Activated naive CD4-positive, alpha-beta T cell treated with anti-CD3 and anti-CD28 coated beads, Interleukin-2, amount 10 ng/mL, durations not matched to agents 7 days and 5 days (primary cell): ENCODE measurements at regions not wholly inside any gene's neighbourhood (a gene's known extent, or its start where the extent isn't known, plus 50 kb on each side); places are given as distances from the start of the nearest gene placed in this dataset.

Experiments used
- CTCF ChIA-PET: fragments of 350-600 bp; sonication (Branson Sonifier 250); formaldehyde crosslinking; loops from one replicate; lab custom pipeline; 2021; ENCODE audit warnings: antibody characterized with exemption; lab: Charles Lee
- DNase-seq: peaks from one replicate; pipeline ENCODE4 v3.0.0-alpha.2; 2020
- H3K27ac Mint-ChIP-seq: one replicate; pipeline ENCODE4 v1.8.0; 2021; ENCODE audit warnings: mild to moderate bottlenecking, moderate library complexity, mixed read lengths
- H3K27me3 Mint-ChIP-seq: one replicate; pipeline ENCODE4 v1.8.0; 2021; ENCODE audit warnings: mild to moderate bottlenecking, mixed read lengths
- H3K36me3 Mint-ChIP-seq: one replicate; pipeline ENCODE4 v1.8.0; 2021; ENCODE audit warnings: mixed read lengths
- H3K4me1 Mint-ChIP-seq: one replicate; pipeline ENCODE4 v1.8.0; 2021; ENCODE audit warnings: mixed read lengths
- H3K4me3 Mint-ChIP-seq: one replicate; pipeline ENCODE4 v1.8.0; 2021; ENCODE audit warnings: mild to moderate bottlenecking, moderate library complexity, mixed read lengths
- H3K9me3 Mint-ChIP-seq: one replicate; pipeline ENCODE4 v1.8.0; 2021; ENCODE audit warnings: mixed read lengths

DNA sequence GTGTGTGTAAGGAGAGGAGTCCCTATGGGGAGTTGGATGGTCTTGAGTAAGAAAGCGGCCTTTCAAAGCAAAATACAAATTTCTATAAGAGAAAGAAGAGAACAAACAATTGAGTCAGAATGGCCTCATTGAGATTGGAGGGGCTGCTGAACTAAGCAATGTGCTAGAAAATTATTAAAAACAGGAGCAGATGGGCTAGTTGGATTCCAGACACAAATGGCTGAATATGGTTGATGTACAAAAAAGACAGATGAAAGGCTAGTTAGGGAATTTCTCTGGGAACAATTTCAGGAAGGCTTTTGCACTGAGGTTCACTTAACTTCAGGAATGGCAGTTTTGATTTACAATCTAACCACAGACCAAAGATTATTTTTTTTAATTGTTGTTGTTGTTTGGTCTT, 1806.8 kb upstream of the TENM3 start:
- DNase-seq, result no peak
- H3K4me3 Mint-ChIP-seq, result no peak overlapping the region
- peaks cover 6% of the 10 kb centered on the region for H3K9me3 Mint-ChIP-seq
- no peaks in the 10 kb centered on the region for H3K4me1 Mint-ChIP-seq
- no peak overlapping the region for H3K27ac Mint-ChIP-seq
- no peaks in the 10 kb centered on the region for H3K27me3 Mint-ChIP-seq
- H3K36me3 Mint-ChIP-seq, result no peaks in the 10 kb centered on the region
- CTCF ChIA-PET, result no interaction called here

DNA sequence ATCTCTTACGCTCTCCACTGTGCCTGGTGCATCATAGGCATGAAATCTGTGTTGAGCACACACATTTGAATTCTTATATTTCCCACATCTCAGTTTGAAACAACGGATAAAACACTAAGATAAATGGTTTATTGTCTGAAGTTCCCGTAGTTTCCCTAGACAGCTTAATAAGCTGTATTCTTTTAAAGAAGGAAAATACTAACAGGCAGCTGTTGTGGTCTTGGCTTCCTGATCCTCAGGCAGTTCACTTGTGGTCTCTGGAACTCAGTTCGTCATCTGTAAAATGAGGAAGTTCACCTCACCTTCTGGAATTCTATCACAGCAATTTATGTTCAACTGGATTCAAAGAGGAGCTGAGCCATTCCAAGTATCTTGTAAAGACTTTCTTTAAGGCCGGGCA, 1805.6 kb upstream of the TENM3 start:
- DNase-seq, result no peak
- no peak overlapping the region for H3K27ac Mint-ChIP-seq
- H3K27me3 Mint-ChIP-seq, result no peaks in the 10 kb centered on the region
- CTCF ChIA-PET, result no interaction called here
- no peaks in the 10 kb centered on the region for H3K4me1 Mint-ChIP-seq
- no peaks in the 10 kb centered on the region for H3K36me3 Mint-ChIP-seq
- peaks cover 6% of the 10 kb centered on the region for H3K9me3 Mint-ChIP-seq
- H3K4me3 Mint-ChIP-seq, result no peak overlapping the region

DNA sequence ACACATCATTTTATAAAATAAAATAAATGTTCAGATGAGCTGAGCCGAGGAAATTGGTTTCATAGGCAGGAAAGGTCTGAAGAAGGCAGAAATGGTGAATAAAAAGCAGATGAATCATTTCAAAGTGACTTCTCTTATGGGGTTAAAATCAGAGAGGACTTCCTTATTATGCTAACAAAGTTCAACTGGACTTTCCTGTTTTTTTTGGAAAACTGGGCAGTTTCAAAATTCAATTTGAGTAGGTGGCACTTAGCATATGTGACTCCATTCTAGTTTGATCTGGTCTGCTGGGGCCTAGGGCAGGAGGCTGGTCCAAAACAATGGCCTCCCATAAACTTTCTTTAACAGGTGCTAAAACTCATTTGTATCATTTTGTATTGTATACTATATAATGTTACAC, 1794.9 kb upstream of the TENM3 start:
- Mint-ChIP-seq H3K27me3 (no peaks in the 10 kb centered on the region), H3K9me3 (no peaks in the 10 kb centered on the region), H3K4me1 (no peaks in the 10 kb centered on the region)

DNA sequence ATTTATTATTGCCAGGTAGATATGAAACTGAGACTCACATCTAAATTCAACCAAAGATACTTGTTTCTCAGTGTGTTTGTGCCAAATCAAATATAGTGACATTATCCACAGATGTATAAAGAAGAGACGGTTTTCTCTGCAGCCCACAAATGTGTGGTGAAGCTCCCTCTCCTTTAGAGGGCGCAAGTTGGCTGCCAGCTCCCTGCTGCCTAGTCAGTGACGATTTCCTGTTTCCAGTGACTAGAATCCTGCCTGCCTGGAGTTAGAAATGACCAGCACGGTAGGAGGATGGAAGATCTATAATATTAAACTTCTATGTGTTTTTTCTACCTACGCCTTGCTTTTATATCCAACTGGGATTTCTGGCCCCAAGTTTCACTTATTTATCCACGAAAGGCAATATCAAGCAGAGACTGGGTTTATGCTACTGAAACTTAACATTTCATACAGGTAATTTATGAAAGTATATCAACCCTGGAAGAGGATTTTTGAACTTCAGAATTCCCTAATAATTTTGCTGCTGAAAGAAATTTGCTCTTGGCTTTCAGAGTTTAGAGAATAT, 1793.7 kb upstream of the TENM3 start:
- no peak overlapping the region for H3K4me3 Mint-ChIP-seq
- no peak for DNase-seq
- no peak overlapping the region for H3K27ac Mint-ChIP-seq
- H3K4me1 Mint-ChIP-seq, result no peaks in the 10 kb centered on the region
- no peaks in the 10 kb centered on the region for H3K36me3 Mint-ChIP-seq
- H3K9me3 Mint-ChIP-seq, result no peaks in the 10 kb centered on the region
- H3K27me3 Mint-ChIP-seq, result no peaks in the 10 kb centered on the region
- CTCF ChIA-PET, result no interaction called here

More for the DNA sequence above, 1794.9 kb upstream of the TENM3 start:
- Mint-ChIP-seq H3K27ac (no peak overlapping the region), H3K4me3 (no peak overlapping the region), H3K36me3 (no peaks in the 10 kb centered on the region)
- CTCF ChIA-PET, result interaction anchor here (0.6 kb wide), 1 partner anchor 1540 kb away, joined by 3 read pairs; no protein-coding TSS in a partner anchor
- no peak for DNase-seq

DNA sequence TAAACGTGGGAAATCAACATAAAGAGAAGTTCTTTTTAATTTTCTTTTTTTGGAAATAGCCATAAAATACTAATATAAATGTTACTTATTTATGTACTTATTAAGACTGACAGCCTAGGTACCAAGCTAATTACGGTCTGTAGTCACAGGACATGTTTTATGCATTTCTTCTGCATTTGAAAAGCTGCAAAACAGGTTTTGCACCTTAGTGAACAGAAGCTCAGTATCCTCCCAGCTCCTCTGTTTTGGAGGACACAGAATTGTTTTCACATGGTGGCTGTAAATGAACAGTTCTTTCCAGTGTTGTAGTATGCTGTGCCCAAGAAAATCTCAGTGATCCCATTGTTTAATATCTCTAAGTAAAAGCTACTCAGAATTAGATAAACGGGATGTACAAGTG, 1788.0 kb upstream of the TENM3 start:
- no peaks in the 10 kb centered on the region for H3K36me3 Mint-ChIP-seq
- H3K4me3 Mint-ChIP-seq, result no peak overlapping the region
- no peaks in the 10 kb centered on the region for H3K4me1 Mint-ChIP-seq
- H3K27me3 Mint-ChIP-seq, result no peaks in the 10 kb centered on the region
- no peak overlapping the region for H3K27ac Mint-ChIP-seq
- no peaks in the 10 kb centered on the region for H3K9me3 Mint-ChIP-seq
- CTCF ChIA-PET, result no interaction called here
- DNase-seq, result no peak

DNA sequence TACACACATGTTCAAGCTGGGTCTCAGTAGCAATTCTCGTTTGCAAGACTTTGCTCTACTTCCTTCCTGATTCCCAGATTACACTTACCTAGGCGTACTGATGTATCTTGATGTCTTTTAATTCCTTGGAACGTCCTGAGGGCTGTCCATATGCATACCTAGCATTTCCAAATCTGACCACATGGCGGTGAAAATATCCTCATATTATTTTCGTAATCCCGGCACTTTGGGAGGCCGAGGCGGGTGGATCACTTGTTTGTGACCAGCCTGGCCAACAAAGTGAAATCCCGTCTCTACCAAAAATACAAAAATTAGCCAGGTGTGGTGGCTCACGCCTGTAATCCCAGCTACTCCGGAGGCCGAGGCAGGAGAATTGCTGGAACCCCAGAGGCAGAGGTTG, 1786.3 kb upstream of the TENM3 start:
- Mint-ChIP-seq H3K36me3 (no peaks in the 10 kb centered on the region), H3K9me3 (no peaks in the 10 kb centered on the region), H3K27ac (no peak overlapping the region), H3K27me3 (no peaks in the 10 kb centered on the region), H3K4me3 (no peak overlapping the region), H3K4me1 (no peaks in the 10 kb centered on the region)
- DNase-seq, result no peak
- CTCF ChIA-PET, result no interaction called here

DNA sequence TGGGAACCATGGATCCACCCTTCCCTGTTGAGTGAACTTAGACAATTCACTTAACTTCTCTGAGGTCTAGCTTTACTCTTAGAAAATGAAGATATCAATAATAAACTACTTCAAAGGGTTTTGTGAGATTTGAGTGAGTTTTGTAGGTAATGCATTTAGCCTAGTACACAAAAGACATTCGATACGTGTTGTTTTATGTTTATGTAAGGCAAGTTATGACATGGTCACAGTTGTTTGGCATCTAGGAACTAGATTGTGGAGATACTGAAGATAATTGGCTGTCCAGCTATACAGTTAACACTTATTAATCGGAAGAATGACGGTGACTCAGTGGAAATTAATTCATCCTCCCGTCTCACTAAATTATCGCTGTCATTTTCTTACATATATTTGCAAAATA, 1781.1 kb upstream of the TENM3 start:
- no peak for DNase-seq
- H3K36me3 Mint-ChIP-seq, result no peaks in the 10 kb centered on the region
- H3K27ac Mint-ChIP-seq, result no peak overlapping the region
- H3K27me3 Mint-ChIP-seq, result no peaks in the 10 kb centered on the region
- H3K4me1 Mint-ChIP-seq, result no peaks in the 10 kb centered on the region
- no peak overlapping the region for H3K4me3 Mint-ChIP-seq
- CTCF ChIA-PET, result interaction anchor here (1.1 kb wide), 1 partner anchor 7 kb away, joined by 3 read pairs; no protein-coding TSS in a partner anchor
- H3K9me3 Mint-ChIP-seq, result no peaks in the 10 kb centered on the region

DNA sequence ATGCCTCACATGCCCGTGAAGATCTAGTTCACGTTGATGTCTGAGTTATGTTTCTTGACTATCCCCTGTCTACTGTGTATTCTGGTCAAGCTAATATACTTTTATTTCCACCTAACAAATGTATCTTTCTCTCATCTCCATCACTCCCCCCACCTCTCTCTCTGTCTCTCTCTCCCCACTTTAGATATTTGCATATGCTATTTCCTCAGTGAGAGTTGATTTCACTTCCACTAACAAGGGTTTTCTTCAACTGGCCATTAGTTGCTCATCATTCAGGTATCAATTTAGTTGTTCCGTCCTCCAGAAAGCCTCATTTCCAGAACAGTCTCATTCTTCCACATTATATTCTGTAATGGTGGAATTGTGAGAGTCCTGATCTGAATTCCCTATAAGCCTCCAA, 1777.8 kb upstream of the TENM3 start:
- no peak overlapping the region for H3K27ac Mint-ChIP-seq
- no peaks in the 10 kb centered on the region for H3K4me1 Mint-ChIP-seq
- H3K36me3 Mint-ChIP-seq, result no peaks in the 10 kb centered on the region
- CTCF ChIA-PET, result no interaction called here
- no peaks in the 10 kb centered on the region for H3K27me3 Mint-ChIP-seq
- DNase-seq, result no peak
- H3K4me3 Mint-ChIP-seq, result no peak overlapping the region
- no peaks in the 10 kb centered on the region for H3K9me3 Mint-ChIP-seq

DNA sequence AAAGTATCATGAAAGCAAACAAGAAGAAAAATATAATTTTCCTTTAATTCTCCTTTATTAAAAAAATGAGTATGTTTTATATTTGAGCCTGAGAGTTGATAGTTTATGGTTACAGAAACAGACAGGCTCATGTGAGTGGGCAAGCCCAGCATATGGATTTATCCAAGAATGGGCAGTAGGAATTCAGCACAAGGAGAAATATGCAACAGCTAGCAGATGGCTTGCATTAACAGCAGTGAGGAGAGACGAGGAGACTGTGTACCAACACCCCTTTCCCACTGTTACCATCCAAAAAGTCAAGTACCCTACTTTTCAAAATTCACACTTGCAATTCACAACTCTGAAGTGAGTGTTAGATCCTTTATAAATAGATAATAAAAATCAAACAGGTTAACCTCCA, 1760.2 kb upstream of the TENM3 start:
- Mint-ChIP-seq H3K27me3 (no peaks in the 10 kb centered on the region), H3K9me3 (peaks cover 4% of the 10 kb centered on the region), H3K4me3 (no peak overlapping the region), H3K27ac (no peak overlapping the region), H3K4me1 (no peaks in the 10 kb centered on the region), H3K36me3 (no peaks in the 10 kb centered on the region)
- CTCF ChIA-PET, result no interaction called here
- DNase-seq, result no peak

DNA sequence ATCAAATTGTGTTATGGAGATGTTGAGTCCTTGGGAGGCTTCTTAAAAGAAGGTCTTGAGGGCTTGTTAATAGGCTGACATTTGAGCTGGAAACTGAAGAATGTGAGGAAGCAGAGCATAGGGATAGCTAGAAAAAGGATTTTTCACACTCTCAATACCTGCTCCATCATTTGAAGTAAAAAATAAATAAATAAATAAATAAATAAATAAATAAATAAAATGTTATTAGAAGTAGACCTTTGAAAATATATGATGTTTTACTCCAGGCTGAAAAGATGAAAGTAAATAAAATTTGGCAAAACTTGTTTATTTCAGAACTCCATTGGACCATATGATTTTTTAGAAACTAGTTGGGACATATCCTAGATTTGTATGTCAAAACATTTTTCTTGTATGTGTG, 1757.8 kb upstream of the TENM3 start:
- DNase-seq, result no peak
- Mint-ChIP-seq H3K36me3 (no peaks in the 10 kb centered on the region), H3K27ac (no peak overlapping the region), H3K4me1 (no peaks in the 10 kb centered on the region), H3K27me3 (no peaks in the 10 kb centered on the region), H3K9me3 (peaks cover 4% of the 10 kb centered on the region), H3K4me3 (no peak overlapping the region)
- CTCF ChIA-PET, result no interaction called here

DNA sequence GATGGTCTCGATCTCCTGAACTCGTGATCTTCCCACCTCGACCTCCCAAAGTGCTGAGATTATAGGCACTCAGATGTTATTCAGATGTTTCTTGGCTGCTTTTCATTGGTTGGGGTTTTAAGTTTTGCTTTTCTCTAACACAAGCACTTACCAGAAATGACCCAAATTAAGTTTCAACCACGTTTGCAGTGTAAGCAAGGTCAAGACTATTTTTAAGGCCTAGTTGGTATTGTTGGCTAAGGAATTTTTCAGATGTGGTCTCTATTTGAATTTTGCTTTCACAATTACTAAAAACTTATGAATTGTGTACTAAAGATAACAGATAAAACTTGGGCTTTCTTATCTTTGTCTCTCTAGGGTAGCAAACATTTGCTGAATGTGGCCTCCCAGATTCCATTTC, 1756.9 kb upstream of the TENM3 start:
- no peaks in the 10 kb centered on the region for H3K36me3 Mint-ChIP-seq
- H3K27ac Mint-ChIP-seq, result no peak overlapping the region
- H3K4me3 Mint-ChIP-seq, result no peak overlapping the region
- no peaks in the 10 kb centered on the region for H3K4me1 Mint-ChIP-seq
- no peak for DNase-seq
- CTCF ChIA-PET, result interaction anchor here (0.6 kb wide), 1 partner anchor 244 kb away, joined by 3 read pairs; no protein-coding TSS in a partner anchor
- peaks cover 4% of the 10 kb centered on the region for H3K9me3 Mint-ChIP-seq
- no peaks in the 10 kb centered on the region for H3K27me3 Mint-ChIP-seq

DNA sequence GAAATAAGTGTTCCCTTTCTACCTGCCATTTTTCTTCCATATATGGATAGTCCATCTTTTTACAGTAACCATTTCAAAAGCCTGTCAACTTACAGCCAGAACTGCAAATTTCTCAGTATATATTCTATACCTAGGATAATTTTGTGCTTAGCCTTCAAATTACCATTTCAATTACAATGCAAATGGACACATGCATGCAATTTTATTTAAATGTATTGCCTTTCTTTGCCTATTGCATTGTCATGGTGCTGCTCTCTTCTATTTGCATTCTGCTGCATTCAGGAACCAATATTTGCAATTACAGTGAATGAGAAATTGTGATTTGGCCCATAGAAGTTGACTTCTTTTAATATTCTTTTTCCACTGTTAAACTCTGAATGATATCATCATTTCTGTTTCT, 1753.4 kb upstream of the TENM3 start:
- Mint-ChIP-seq H3K27me3 (no peaks in the 10 kb centered on the region), H3K36me3 (no peaks in the 10 kb centered on the region), H3K9me3 (peaks cover 4% of the 10 kb centered on the region), H3K4me1 (no peaks in the 10 kb centered on the region), H3K4me3 (no peak overlapping the region), H3K27ac (no peak overlapping the region)
- CTCF ChIA-PET, result no interaction called here
- DNase-seq, result no peak

DNA sequence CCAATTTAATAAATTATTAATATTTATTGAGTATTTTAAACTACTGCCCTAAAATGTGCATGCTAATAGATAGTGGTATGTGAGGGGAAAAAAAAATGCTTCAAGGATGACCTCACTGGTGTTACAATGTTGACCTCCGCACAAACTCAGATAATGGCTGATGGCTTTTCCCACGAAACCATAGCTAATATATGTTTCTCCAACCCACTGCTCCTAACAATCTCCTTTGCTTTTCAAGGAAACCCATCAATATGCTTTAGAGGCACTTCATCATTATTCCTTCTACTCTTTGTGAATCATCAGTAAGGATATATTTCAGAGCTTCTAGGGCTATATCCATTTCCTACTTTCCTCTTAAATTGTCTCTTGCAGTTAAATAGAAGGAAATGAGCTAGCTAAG, 1752.0 kb upstream of the TENM3 start:
- DNase-seq, result no peak
- CTCF ChIA-PET, result no interaction called here
- Mint-ChIP-seq H3K27ac (no peak overlapping the region), H3K9me3 (peaks cover 4% of the 10 kb centered on the region), H3K4me3 (no peak overlapping the region), H3K36me3 (no peaks in the 10 kb centered on the region), H3K27me3 (no peaks in the 10 kb centered on the region), H3K4me1 (no peaks in the 10 kb centered on the region)

DNA sequence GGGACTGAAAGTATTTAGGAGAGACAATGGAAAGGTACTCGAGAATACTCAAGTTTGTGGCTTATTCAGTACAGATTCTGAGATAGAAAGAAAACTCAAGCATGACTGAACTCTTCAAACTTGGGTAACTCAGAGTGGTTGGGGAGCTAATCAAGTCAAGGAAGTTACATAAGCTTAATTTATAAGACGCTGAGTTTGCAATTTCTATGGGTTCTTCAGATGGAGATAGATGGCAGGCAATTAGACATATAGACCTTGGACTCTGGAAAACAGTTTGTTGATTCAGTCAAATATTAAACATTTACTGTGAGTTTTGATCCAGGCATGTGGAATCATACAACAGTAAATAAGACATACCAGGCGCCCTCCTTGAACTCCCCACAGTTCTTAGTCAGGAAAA, 1749.9 kb upstream of the TENM3 start:
- Mint-ChIP-seq H3K27ac (no peak overlapping the region), H3K4me1 (no peaks in the 10 kb centered on the region), H3K36me3 (no peaks in the 10 kb centered on the region), H3K4me3 (no peak overlapping the region), H3K9me3 (peaks cover 4% of the 10 kb centered on the region), H3K27me3 (no peaks in the 10 kb centered on the region)
- DNase-seq, result no peak
- CTCF ChIA-PET, result no interaction called here

DNA sequence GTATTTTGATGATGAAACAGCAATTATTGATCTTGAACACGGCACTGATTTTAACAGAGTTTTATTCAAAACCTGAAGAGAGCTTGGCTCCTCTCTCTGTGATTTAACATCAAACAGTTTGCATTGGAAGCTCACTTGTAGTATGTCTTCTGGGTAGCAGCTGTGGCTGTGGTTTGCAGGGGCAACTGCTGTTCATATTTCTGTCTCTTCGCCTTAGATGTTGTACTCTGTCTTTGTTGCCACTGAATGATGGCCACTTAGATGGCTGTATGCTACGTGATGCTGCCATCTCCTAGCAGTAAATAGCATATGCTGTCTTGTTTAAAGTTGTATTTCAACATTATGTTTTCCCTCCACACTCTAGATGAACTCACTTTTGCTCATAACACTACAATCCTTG, 1743.0 kb upstream of the TENM3 start:
- no peaks in the 10 kb centered on the region for H3K27me3 Mint-ChIP-seq
- CTCF ChIA-PET, result no interaction called here
- no peaks in the 10 kb centered on the region for H3K36me3 Mint-ChIP-seq
- peaks cover 4% of the 10 kb centered on the region for H3K9me3 Mint-ChIP-seq
- H3K4me1 Mint-ChIP-seq, result no peaks in the 10 kb centered on the region
- no peak overlapping the region for H3K27ac Mint-ChIP-seq
- DNase-seq, result no peak
- H3K4me3 Mint-ChIP-seq, result no peak overlapping the region
